ENCODE measurements at regions not wholly inside any gene's neighbourhood (a gene's known extent, or its start where the extent isn't known, plus 50 kb on each side); places are given as distances from the start of the nearest gene placed in this dataset.

DNA sequence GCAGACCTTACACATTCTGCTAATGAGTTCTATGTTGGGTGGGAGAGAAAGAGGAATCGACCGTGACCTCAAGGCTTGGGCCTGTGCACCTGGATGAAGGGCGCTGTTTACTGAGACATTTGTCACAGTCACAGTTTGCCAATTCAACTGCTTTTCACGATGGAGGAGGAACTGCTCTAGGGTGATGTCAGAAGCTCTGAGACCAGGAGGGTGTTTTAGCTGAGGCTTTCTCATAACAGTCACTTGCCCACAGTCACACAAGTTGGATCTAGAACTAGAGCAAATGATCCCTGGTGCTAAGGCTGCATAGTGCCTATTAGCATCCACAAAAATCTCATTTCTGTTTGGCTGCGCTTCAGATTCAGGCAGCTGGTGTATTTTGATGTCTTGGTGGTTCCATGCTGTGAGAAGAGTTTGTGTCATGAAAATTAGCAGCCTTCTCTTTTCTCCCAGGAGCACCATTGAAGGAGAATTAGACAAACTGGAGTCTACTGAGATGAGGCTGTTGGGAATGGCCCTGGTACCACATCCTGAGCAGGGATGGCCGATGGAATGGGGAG is 83.3 kb upstream of the TGM3 start:
- CTCF ChIA-PET, result interaction anchor here (1.1 kb wide), 1 partner anchor 12 kb away, joined by 3 read pairs; no protein-coding TSS in a partner anchor
- no peak for DNase-seq (ENCODE audit: extremely low spot score)
- TF ChIP-seq, protein P1, sequence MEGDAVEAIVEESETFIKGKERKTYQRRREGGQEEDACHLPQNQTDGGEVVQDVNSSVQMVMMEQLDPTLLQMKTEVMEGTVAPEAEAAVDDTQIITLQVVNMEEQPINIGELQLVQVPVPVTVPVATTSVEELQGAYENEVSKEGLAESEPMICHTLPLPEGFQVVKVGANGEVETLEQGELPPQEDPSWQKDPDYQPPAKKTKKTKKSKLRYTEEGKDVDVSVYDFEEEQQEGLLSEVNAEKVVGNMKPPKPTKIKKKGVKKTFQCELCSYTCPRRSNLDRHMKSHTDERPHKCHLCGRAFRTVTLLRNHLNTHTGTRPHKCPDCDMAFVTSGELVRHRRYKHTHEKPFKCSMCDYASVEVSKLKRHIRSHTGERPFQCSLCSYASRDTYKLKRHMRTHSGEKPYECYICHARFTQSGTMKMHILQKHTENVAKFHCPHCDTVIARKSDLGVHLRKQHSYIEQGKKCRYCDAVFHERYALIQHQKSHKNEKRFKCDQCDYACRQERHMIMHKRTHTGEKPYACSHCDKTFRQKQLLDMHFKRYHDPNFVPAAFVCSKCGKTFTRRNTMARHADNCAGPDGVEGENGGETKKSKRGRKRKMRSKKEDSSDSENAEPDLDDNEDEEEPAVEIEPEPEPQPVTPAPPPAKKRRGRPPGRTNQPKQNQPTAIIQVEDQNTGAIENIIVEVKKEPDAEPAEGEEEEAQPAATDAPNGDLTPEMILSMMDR (IDR thresholded peaks at IDR 0.05; ENCODE audit: control extremely low read depth, extremely low read depth, low read depth, missing control alignments), result no peak
- POLR2A ChIA-PET, result no interaction called here

DNA sequence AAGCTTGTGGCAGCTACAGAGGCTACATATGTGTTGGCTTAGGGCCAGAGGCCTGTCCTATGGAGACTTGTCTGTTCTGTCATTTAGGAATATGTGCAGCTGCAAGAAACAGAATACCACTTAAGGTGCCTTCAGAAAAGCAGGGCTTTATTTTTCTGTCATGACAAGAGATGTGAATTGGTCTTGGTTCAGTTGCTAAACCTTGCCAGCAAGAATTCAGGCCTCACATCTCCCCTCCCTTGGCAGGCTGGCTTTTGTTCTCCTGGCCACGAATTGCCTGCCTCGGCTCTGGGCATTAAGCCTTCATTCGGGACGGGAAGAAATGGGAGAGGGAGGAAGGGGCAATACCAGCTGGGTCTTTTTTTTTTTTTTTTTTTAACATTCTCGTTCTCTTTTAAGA is 82.4 kb upstream of the TGM3 start:
- POLR2A ChIA-PET, result no interaction called here
- DNase-seq (ENCODE audit: extremely low spot score), result no peak
- TF ChIP-seq, protein P1 (IDR thresholded peaks at IDR 0.05; ENCODE audit: control extremely low read depth, extremely low read depth, low read depth, missing control alignments), result no peak
- CTCF ChIA-PET, result interaction anchor here (1.7 kb wide), 1 partner anchor 173 kb away, joined by 3 read pairs; no protein-coding TSS in a partner anchor

DNA sequence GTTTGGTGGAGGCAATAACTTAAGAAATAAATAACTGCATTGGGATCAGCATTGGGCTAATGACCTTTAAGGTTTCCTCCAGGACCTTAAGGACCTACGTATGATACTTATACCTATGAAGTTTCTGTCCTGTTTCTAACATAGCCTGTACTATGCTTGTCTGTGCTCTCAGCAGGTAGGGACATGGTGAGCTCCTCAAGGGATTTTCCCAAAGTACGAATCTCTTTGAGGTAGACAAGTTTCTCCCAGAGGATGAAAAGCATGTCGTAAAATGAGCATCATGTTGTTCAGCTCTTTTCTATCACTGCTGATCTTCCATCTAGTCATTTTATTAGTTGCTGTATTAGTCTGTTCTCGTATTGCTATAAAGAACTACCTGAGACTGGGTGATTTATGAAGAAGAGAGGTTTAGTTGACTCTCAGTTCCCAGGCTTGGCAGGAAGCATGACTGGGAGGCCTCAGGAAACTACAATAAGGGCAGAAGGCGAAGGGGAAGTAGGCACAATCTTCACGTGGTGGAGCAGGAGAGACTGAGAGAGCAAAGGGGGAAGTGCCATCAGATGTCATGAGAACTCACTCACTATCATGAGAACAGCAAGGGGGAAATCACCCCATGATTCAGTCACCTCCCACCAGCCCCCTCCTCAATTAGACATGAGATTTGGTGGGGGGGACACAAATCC is 77.8 kb upstream of the TGM3 start:
- ChIA-PET POLR2A (no interaction called here), CTCF (interaction anchor here (1.1 to 3.4 kb wide), 3 partner anchors 8 to 234 kb away, joined by 3 to 22 read pairs (median 7); no protein-coding TSS in a partner anchor)

DNA sequence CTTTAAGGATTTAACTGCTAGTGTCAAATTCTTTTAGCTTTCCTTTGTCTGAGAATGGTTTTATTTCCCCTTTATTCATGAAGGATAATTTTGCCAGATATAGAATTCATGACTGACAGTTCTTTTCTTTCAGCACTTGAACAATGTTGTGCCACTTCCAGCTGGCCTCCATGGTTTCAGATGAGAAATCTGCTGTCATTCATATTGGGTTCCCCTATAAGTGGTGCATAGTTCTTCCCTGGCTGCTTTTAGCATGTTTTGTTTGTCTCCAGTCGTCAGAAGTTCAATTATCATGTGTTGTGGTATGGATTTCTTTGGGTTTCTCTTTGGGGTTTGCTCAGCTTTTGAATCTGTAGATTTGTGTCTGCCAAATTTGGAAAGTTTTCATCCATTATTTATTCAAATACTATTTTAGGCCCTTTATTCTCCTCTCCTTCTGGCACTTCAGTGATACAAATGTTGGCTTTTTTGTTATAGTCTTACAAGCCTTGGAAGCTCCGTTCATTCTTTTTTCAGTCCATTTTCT is 76.3 kb upstream of the TGM3 start:
- TF ChIP-seq, protein P1 (IDR thresholded peaks at IDR 0.05; ENCODE audit: control extremely low read depth, extremely low read depth, low read depth, missing control alignments), result no peak
- DNase-seq (ENCODE audit: extremely low spot score), result no peak
- CTCF ChIA-PET, result interaction anchor here (3.4 kb wide), 1 partner anchor 12 kb away, joined by 22 read pairs; no protein-coding TSS in a partner anchor
- POLR2A ChIA-PET, result no interaction called here

More for the DNA sequence above, 77.8 kb upstream of the TGM3 start:
- DNase-seq (ENCODE audit: extremely low spot score), result no peak
- TF ChIP-seq, protein P1 (IDR thresholded peaks at IDR 0.05; ENCODE audit: control extremely low read depth, extremely low read depth, low read depth, missing control alignments), result no peak

DNA sequence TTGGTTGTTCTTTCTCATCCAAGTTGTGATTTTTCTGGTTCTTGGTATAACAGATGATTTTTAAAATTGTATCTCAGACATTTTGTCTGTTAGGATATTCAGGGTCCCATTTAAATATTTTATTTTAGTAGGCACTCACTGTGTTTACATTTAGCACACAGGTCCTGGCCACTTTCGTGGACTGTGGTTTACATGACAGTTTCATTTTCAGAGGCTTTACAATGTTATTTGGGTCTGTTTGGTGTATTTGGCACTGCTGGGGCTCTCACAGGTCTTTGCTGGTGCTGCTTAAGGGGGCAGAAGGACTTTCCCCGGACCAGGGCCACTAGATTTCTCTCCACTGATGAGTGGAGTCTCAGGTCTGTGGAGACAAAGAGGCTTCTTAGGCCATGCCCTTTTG is 75.5 kb upstream of the TGM3 start:
- CTCF ChIA-PET, result interaction anchor here (3.4 kb wide), 1 partner anchor 12 kb away, joined by 22 read pairs; no protein-coding TSS in a partner anchor

DNA sequence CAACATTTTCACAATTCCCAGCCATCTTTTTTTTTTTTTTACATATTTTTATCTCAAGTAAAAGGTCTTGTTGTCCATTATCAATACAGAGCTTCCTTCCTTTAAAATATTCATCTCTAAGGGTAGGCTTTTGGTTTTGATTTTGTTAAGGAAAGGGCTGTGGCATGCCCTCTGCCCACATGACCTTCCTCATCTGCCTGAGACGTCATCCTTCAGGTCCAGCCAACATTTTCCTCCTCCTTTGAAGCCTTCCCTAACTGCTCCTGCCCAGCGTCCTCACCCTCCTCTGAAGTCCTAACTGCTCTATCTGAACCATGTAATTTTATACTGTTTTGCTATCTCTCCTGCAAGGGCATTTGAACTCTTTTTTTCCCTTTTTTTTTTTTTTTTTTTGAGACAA is 73.9 kb upstream of the TGM3 start:
- POLR2A ChIA-PET, result no interaction called here
- DNase-seq (ENCODE audit: extremely low spot score), result no peak
- CTCF ChIA-PET, result interaction anchor here (0.7 kb wide), 1 partner anchor 14 kb away, joined by 4 read pairs; no protein-coding TSS in a partner anchor
- TF ChIP-seq, protein P1 (IDR thresholded peaks at IDR 0.05; ENCODE audit: control extremely low read depth, extremely low read depth, low read depth, missing control alignments), result no peak

More for the DNA sequence above, 75.5 kb upstream of the TGM3 start:
- no peak for DNase-seq (ENCODE audit: extremely low spot score)
- POLR2A ChIA-PET, result no interaction called here
- TF ChIP-seq, protein P1 (IDR thresholded peaks at IDR 0.05; ENCODE audit: control extremely low read depth, extremely low read depth, low read depth, missing control alignments), result no peak
